H9 (cell line): ENCODE measurements at regions not wholly inside any gene's neighbourhood (a gene's known extent, or its start where the extent isn't known, plus 50 kb on each side); places are given as distances from the start of the nearest gene placed in this dataset.
A peak's percentile ranks its signal among the peaks of the same experiment; 100 is the strongest.

ENCODE experiments used
- DNase-seq: peaks from one replicate; pipeline ENCODE4 v3.0.0-alpha.2; 2017
- H2AFZ ChIP-seq: one replicate; pipeline ENCODE4 v1.6.1; 2013; ENCODE audit warnings: mild to moderate bottlenecking, low read length, control low read depth, moderate library complexity
- H2AK5ac ChIP-seq: 2 replicates; pipeline ENCODE4 v1.6.1; 2013; ENCODE audit warnings: low read length, control low read depth, mixed read lengths; ENCODE audit not compliant: insufficient read length
- H2BK120ac ChIP-seq: one replicate; pipeline ENCODE4 v1.6.1; 2013; ENCODE audit warnings: low read depth, mild to moderate bottlenecking, low read length, control low read depth, inconsistent platforms; ENCODE audit not compliant: poor library complexity, severe bottlenecking
- H2BK12ac ChIP-seq: 2 replicates; pipeline ENCODE4 v1.6.1; 2013; ENCODE audit warnings: low read length, control low read depth, mixed read lengths, low read depth; ENCODE audit not compliant: insufficient read length
- H2BK15ac ChIP-seq: 2 replicates; pipeline ENCODE4 v1.6.1; 2013; ENCODE audit warnings: low read depth, low read length, control low read depth
- H2BK20ac ChIP-seq: one replicate; pipeline ENCODE4 v1.6.1; 2013; ENCODE audit warnings: low read depth, mild to moderate bottlenecking, low read length, control low read depth, inconsistent platforms; ENCODE audit not compliant: poor library complexity, severe bottlenecking
- H2BK5ac ChIP-seq: 2 replicates; pipeline ENCODE4 v1.6.1; 2013; ENCODE audit warnings: low read length, control low read depth, mixed read lengths; ENCODE audit not compliant: insufficient read length
- H3K14ac ChIP-seq: 2 replicates; pipeline ENCODE4 v1.6.1; 2013; ENCODE audit warnings: low read length, control low read depth; ENCODE audit not compliant: insufficient read depth
- H3K18ac ChIP-seq: 2 replicates; pipeline ENCODE4 v1.6.1; 2013; ENCODE audit warnings: low read depth, mild to moderate bottlenecking, mixed read lengths, low read length, control low read depth; ENCODE audit not compliant: insufficient read length
- H3K23ac ChIP-seq: 2 replicates; pipeline ENCODE4 v1.6.1; 2013; ENCODE audit warnings: low read length, control low read depth, mixed read lengths, low read depth; ENCODE audit not compliant: insufficient read length
- H3K23me2 ChIP-seq: 2 replicates; pipeline ENCODE4 v1.6.1; 2013; ENCODE audit warnings: low read depth, mild to moderate bottlenecking, mixed read lengths, low read length, control low read depth; ENCODE audit not compliant: insufficient read length, poor library complexity, severe bottlenecking
- H3K27ac ChIP-seq: 2 replicates; pipeline ENCODE4 v1.5.1; 2013; ENCODE audit warnings: low read length, control low read depth, mixed read lengths, low read depth; ENCODE audit not compliant: insufficient read length
- H3K27me3 ChIP-seq: 2 replicates; pipeline ENCODE4 v1.6.1; 2013; ENCODE audit warnings: low read length, control low read depth, inconsistent platforms; ENCODE audit not compliant: insufficient read depth
- H3K4ac ChIP-seq: 2 replicates; pipeline ENCODE4 v1.6.1; 2013; ENCODE audit warnings: low read depth, mild to moderate bottlenecking, control low read depth, inconsistent platforms, low read length, moderate library complexity
- H3K4me1 ChIP-seq: 2 replicates; pipeline ENCODE4 v1.6.1; 2013; ENCODE audit warnings: low read length, control low read depth, inconsistent platforms; ENCODE audit not compliant: insufficient read depth
- H3K4me2 ChIP-seq: 2 replicates; pipeline ENCODE4 v1.6.1; 2013; ENCODE audit warnings: low read length, control low read depth, mixed read lengths; ENCODE audit not compliant: insufficient read length, insufficient read depth
- H3K56ac ChIP-seq: 2 replicates; pipeline ENCODE4 v1.6.1; 2013; ENCODE audit warnings: low read depth, mild to moderate bottlenecking, mixed read lengths, low read length, control low read depth; ENCODE audit not compliant: insufficient read length
- H3K79me1 ChIP-seq: 2 replicates; pipeline ENCODE4 v1.6.1; 2013; ENCODE audit warnings: low read depth, mild to moderate bottlenecking, moderate library complexity, low read length, control low read depth, inconsistent platforms; ENCODE audit not compliant: insufficient read depth, poor library complexity, severe bottlenecking
- H3K79me2 ChIP-seq: 2 replicates; pipeline ENCODE4 v1.6.1; 2013; ENCODE audit warnings: low read length, control low read depth, inconsistent platforms; ENCODE audit not compliant: insufficient read depth
- H3K9ac ChIP-seq: 2 replicates; pipeline ENCODE4 v1.6.1; 2013; ENCODE audit warnings: low read length, control low read depth, mixed read lengths; ENCODE audit not compliant: insufficient read length; ENCODE audit errors: extremely low read depth
- H3K9me3 ChIP-seq: one replicate; pipeline ENCODE4 v1.6.1; 2013; ENCODE audit warnings: low read depth, low read length, inconsistent platforms; ENCODE audit not compliant: control insufficient read depth
- H3T11ph ChIP-seq: one replicate; pipeline ENCODE4 v1.6.1; 2013; ENCODE audit warnings: mild to moderate bottlenecking, low read length, control low read depth, inconsistent platforms
- H4K20me1 ChIP-seq: one replicate; pipeline ENCODE4 v1.6.1; 2013; ENCODE audit not compliant: control insufficient read depth, insufficient read length, insufficient read depth
- H4K5ac ChIP-seq: 2 replicates; pipeline ENCODE4 v1.6.1; 2013; ENCODE audit warnings: low read depth, mild to moderate bottlenecking, mixed read lengths, low read length, control low read depth; ENCODE audit not compliant: insufficient read length
- H4K8ac ChIP-seq: replicated peaks from 2 replicates; pipeline ENCODE4 v1.6.1; 2013; ENCODE audit warnings: low read length, control low read depth, mixed read lengths, low read depth; ENCODE audit not compliant: insufficient read length
- H4K91ac ChIP-seq: 2 replicates; pipeline ENCODE4 v1.6.1; 2013; ENCODE audit warnings: low read depth, mild to moderate bottlenecking, moderate library complexity, mixed read lengths, low read length, control low read depth; ENCODE audit not compliant: insufficient read length
- H3K27ac Mint-ChIP-seq, 3 experiments: 2 replicates in 2 of 3; 3 replicates in 1 of 3; pipeline ENCODE4 v1.8.0; 2020 to 2021; ENCODE audit warnings: mixed read lengths in 3 of 3, mild to moderate bottlenecking in 1 of 3, moderate library complexity in 1 of 3
- H3K27me3 Mint-ChIP-seq: 2 replicates; pipeline ENCODE4 v1.8.0; 2021; ENCODE audit warnings: low read depth, mild to moderate bottlenecking, moderate library complexity, mixed read lengths
- H3K36me3 Mint-ChIP-seq, 3 experiments: 2 replicates in 2 of 3; 3 replicates in 1 of 3; pipeline ENCODE4 v1.8.0; 2020 to 2021; ENCODE audit warnings: low read depth in 3 of 3, mixed read lengths in 3 of 3; ENCODE audit not compliant: insufficient read depth in 1 of 3
- H3K4me1 Mint-ChIP-seq, 2 experiments: 2 replicates each; pipeline ENCODE4 v1.8.0; 2020; ENCODE audit warnings: mixed read lengths in 2 of 2
- H3K4me3 Mint-ChIP-seq, 2 experiments: 2 replicates in 1 of 2; 3 replicates in 1 of 2; pipeline ENCODE4 v1.8.0; 2020 to 2021; ENCODE audit warnings: mild to moderate bottlenecking in 2 of 2, mixed read lengths in 2 of 2, moderate library complexity in 1 of 2
- H3K9me3 Mint-ChIP-seq, 2 experiments: 2 replicates in 1 of 2; 3 replicates in 1 of 2; pipeline ENCODE4 v1.8.0; 2020; ENCODE audit warnings: mild to moderate bottlenecking in 2 of 2, mixed read lengths in 2 of 2, moderate library complexity in 1 of 2
- WGBS: extraction: QIAGEN DNeasy Blood & Tissue Kit; methylation state at CpG from one replicate; pipeline ENCODE4 v1.1.7; 2013; ENCODE audit warnings: missing lambda C conversion rate, low lambda C conversion rate, mixed read lengths; ENCODE audit not compliant: insufficient read length; ENCODE audit errors: extremely low coverage; 5-methylcytosine and 5-hydroxymethylcytosine counted together
- TF ChIP-seq, protein P1 (sequence below): fragments of 200-600 bp; sonication (generic); conservative IDR thresholded peaks from 3 replicates; pipeline ENCODE4 v1.8.0; 2021; ENCODE audit warnings: antibody characterized with exemption, mild to moderate bottlenecking

DNA sequence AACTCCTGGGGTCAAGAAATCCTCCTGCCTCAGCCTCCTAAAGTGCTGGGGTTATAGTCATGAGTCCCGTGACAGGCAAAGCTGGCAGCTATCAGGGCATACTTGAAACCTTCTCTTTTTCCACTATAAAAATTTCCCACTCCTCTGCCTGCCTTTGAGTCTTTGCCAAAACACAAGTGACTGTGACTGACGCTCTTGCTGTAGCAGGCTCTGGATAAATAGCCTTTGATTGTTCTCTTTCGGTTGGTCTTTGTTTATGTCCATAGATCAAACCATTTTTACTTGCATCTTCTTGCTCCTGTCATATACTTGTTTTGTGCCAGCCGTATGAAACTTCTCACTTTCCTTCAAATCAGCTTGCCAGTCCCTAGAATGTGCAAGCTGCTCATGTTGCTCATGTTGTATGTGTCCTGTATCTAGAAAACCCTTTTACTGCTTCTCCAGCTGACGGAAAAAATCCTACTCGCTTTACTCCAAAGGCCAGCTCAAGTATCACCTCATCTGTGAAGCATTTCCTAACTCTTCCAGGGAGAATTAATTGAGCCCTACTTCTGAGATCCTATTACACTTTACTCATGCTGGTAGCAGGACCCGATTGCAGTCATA lies 73.1 kb downstream of the RESF1 start:
- no CpG with 5 or more reads among the region's 7 CpGs for WGBS
- Histone ChIP-seq H3K27me3 (no peaks in the 10 kb centered on the region), H3K9me3 (no peaks in the 10 kb centered on the region), H3K56ac (no peak overlapping the region), H4K91ac (no peak overlapping the region), H4K5ac (no peak overlapping the region), H2BK5ac (no peak overlapping the region), H3K79me2 (no peaks in the 10 kb centered on the region), H3K4ac (no peak overlapping the region), H3K23me2 (peaks cover 2% of the 10 kb centered on the region), H2AFZ (no peak overlapping the region), H3K14ac (no peak overlapping the region), H2AK5ac (no peak overlapping the region), H2BK120ac (no peak overlapping the region), H4K8ac (no peak overlapping the region), H3K18ac (no peak overlapping the region), H2BK12ac (no peak overlapping the region), H3T11ph (no peak overlapping the region), H3K9ac (no peak overlapping the region), H3K79me1 (no peaks in the 10 kb centered on the region), H3K4me1 (no peaks in the 10 kb centered on the region; the same call in 1 of the 2 replicates), H2BK15ac (no peak overlapping the region), H4K20me1 (no peaks in the 10 kb centered on the region), H3K27ac (no peak overlapping the region), H3K4me2 (no peak overlapping the region), H3K23ac (no peak overlapping the region), H2BK20ac (no peak overlapping the region)
- Mint-ChIP-seq H3K4me3 (no peak overlapping the region), H3K36me3 (no peaks in the 10 kb centered on the region), H3K27me3 (0 out of 2 replicates have a peak, but pooled peaks cover 2% of the 10 kb centered on the region), H3K4me1 (peaks cover 34 to 38% of the 10 kb centered on the region in 2 experiments), H3K27ac (peak overlapping the region in 1 of 3 experiments; percentile 1; a peak in 1 of 7 replicates), H3K9me3 (no peaks in the 10 kb centered on the region; a peak in 2 of 5 replicates)
- DNase-seq: no peak
- TF ChIP-seq, protein P1, sequence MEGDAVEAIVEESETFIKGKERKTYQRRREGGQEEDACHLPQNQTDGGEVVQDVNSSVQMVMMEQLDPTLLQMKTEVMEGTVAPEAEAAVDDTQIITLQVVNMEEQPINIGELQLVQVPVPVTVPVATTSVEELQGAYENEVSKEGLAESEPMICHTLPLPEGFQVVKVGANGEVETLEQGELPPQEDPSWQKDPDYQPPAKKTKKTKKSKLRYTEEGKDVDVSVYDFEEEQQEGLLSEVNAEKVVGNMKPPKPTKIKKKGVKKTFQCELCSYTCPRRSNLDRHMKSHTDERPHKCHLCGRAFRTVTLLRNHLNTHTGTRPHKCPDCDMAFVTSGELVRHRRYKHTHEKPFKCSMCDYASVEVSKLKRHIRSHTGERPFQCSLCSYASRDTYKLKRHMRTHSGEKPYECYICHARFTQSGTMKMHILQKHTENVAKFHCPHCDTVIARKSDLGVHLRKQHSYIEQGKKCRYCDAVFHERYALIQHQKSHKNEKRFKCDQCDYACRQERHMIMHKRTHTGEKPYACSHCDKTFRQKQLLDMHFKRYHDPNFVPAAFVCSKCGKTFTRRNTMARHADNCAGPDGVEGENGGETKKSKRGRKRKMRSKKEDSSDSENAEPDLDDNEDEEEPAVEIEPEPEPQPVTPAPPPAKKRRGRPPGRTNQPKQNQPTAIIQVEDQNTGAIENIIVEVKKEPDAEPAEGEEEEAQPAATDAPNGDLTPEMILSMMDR: no peak
